NCI-H146 (cell line): ENCODE measurements at regions not wholly inside any gene's neighbourhood (a gene's known extent, or its start where the extent isn't known, plus 50 kb on each side); places are given as distances from the start of the nearest gene placed in this dataset.
"Not testable (repeated sequence)": the region's sequence is repeated elsewhere in the genome, so short reads cannot be mapped to it uniquely, and the experiment has no call there.

ENCODE experiments used
- DNase-seq: peaks from one replicate; lab custom pipeline; 2025; lab: John Stamatoyannopoulos, UW

- no peak for DNase-seq
Measured at GRCh38 chr11:39809833-39810232, 1649.6 kb downstream of the LRRC4C start.

DNA sequence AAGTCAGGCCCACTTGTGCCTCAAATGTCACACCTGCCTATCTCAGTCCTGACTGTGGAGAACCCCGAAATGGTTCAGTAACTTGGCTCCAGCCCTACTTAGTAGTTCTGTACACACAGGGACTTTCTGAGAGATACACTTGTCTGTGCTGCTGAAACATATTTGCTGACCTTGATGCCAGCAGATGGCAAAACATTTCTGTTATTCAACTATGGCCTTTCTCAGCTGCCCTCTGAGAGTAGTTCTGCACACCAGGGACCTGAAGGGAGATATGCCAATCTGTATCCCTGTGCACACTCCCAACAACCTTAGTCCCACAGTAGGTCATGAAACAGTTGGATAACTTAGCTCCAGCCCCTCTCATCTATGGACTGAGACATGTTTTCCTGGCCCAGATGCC lies 1651.5 kb downstream of the LRRC4C start:
- no peak for DNase-seq

GRCh38 chr11:39806652-39807051 lies 1652.8 kb downstream of the LRRC4C start:
- no peak for DNase-seq

- no peak for DNase-seq
Measured at GRCh38 chr11:39804271-39804670, 1655.2 kb downstream of the LRRC4C start.

DNA sequence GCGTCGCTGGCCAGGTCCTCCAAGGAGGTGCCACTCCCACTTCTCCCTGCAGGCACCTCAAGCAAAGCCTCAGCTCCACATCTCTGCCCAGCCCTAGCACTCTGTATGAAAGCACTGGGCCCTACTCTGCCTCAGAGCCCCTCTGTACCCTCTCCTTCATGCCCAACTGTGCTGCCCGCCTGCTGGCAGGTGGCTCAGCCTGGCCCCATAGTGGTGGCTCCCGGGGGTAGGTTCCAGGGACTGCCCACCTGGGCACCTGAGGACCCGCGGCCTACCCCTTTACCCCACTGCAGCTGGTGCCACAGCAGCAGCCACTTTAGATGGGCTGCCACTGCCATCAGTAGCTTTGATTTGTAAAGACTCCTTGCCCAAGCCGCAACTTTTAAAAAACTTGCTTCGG lies 1672.8 kb downstream of the LRRC4C start:
- no peak for DNase-seq

- no peak for DNase-seq
Measured at GRCh38 chr11:39786281-39786680, 1673.2 kb downstream of the LRRC4C start.

DNA sequence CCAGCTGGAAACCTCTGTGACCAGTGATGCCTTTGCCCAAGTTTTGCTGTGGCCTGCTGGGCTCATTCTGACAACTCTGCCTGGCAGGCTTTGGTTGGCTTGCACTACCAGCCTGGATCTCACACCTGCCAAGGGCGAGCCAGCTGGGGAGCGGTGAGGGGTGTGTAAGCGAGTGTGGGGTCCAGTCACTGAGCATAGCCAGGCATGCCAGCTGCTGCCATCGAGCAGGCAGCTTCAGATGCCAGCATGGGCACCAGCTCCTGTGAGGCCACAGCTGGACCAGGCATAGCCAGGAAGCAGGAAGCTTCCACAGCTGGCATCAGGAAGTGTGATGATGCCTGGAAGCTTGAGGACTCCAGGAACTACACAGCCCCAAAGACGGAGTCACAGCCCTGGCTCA lies 1674.6 kb downstream of the LRRC4C start:
- DNase-seq = no peak

DNA sequence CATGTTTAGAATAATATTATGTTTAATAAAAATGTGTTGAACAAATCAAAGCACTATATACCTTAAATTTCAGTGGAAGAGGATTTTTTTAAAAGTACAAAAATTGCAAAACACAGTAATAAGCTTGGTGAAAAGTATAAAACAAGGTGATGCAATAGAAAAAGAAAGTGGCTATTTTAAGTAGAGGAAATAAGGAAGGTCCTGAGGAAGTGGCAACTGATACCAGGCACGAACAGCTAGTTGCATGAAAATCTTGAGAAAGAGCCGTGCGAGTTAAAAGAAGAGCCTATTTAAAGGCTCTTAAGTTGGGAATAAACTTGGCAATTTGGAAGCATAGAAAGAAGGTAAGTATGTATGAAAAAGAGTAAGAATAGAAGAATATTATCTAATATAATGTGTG lies 1679.3 kb downstream of the LRRC4C start:
- DNase-seq = no peak

DNA sequence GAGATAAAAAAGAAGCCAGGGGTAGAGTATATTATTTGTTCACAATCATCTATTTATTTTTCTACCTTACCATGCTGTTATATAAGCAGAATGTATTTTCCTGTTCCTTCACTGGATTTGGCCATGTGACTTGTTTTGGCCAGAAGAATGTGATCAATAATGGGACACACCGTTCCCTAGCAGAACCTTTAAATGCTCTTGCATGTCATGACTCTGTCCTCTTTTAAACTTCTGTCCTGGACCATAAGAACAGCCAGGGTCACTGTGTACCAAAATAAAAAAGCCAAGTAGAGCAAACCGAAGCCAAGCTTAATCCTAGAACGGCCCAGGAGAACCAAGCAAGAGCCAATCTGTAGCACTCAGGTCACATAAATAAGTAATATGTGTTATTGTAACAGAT lies 1682.4 kb downstream of the LRRC4C start:
- no peak for DNase-seq

DNA sequence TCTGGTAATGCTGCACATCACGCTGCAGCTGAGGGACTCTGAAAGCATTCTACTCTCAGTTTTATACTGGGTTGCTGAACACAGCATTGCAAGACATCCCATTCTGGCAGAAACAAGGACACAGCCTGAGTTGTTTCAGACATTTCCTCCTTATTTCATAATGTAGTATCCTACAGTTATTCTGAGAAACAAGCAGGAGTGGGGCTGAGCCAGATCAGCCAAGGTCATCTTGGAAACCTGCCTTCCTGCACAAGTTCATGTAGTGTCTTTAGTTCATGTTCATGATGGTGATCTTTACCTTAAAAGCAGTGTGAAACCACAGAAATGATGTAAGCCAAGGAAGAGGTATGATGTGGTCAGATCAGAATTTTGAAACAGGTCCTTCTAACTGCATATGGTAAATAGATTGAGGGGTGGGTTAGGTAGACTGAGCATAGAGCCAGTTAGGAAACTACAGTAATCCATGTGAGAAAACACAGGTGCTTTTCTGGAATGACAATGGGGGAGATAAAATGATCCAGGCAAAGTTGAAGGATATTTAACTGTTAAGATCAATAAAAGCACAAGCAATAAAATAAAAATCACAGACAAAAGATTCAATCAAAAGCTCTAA lies 1686.8 kb downstream of the LRRC4C start:
- no peak for DNase-seq

DNA sequence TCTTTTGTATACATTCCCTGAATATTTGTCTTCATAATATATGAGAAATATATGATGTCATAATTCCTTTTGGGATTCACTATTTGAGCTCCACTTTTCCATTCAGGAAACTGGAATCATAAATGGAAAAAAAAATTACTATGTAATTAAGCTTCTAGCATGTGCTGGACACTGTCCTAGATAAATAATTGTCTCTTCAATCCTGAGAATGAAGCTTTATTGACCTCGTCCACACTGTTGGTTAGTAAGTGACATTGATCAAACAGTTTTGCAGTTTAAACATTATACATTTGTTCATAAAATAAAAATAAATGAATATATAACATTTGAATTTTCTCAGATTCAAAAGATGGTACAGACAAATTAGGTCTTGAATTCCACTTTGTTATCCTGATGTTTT lies 1691.2 kb downstream of the LRRC4C start:
- no peak for DNase-seq

DNA sequence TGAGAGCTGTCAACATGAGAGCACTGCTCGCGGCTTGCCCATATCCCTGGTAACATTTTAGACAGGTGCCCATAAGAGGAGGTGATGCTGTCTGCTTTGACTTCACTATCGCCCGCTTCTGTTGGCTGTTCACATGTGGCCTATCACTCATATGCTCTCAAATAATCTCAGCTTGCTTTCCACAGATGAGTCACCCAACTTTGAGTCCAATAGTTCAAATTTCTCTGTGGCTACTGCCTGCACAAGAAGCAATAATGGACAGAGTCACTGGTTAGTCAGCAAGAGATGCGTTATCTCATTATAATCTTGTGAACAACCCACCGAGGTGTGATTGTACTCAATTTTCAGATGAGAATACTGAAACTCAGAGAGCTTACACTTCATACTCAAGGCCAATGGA lies 1714.1 kb downstream of the LRRC4C start:
- DNase-seq = no peak

GRCh38 chr11:39741066-39741465 lies 1718.4 kb downstream of the LRRC4C start:
- DNase-seq = no peak

GRCh38 chr11:39736351-39736750 lies 1723.1 kb downstream of the LRRC4C start:
- DNase-seq = not testable (repeated sequence)

DNA sequence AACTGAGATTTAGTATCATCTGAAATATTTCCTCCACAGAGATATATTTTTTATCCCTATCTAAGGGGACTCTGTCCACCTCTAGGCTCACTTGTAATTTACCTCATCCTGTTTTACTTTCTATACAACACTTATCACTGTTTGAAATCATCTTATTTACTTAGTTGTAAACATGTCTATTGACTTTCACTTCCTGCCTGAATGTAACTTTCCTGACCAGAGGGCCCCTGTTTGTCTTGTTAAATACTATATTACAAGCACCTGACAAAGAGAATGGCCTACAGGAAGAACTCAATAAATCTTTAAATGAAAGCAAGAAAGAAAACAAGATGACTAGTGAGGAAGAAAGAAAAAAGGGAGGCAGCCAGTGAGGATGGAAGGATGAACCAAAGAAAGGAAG lies 1727.5 kb downstream of the LRRC4C start:
- DNase-seq = peak; percentile 23

GRCh38 chr11:39725081-39725480 lies 1734.4 kb downstream of the LRRC4C start:
- no peak for DNase-seq

GRCh38 chr11:39724404-39724803 lies 1735.0 kb downstream of the LRRC4C start:
- no peak for DNase-seq

- no peak for DNase-seq
Measured at GRCh38 chr11:39712581-39712980, 1746.9 kb downstream of the LRRC4C start.

GRCh38 chr11:39690856-39691255 lies 1768.6 kb downstream of the LRRC4C start:
- DNase-seq = no peak

GRCh38 chr11:39683951-39684554 lies 1775.4 kb downstream of the LRRC4C start:
- no peak for DNase-seq

DNA sequence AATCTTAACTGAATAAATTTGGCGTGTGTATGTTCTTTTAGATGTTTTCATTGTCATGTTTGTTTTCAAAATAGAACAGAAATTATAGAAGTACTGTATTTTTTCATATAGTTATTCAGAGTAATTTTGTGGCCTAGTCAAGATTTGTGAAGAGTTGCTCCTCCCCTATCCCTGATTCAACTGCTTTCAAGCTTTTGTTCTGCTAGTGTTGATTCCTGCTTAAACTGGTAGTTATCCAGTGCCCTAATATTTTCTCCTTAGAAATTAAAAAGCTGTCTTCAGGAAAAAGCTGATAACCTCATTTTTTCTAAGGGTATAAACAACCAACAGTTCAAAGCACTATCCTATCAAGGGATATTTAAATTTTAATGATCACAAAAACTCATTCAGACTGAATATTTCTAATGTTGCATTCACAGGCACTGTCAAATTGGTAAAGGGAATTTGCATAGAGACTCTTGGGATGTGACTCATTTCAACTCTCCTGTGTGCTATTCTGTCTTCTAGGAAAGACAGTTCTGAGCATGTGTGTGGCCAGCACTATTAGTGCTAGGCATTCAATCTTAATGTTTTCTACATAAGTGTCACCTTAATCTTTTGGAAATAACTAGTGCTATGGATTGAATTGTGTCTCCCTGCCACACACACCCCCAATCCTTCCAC lies 1776.0 kb downstream of the LRRC4C start:
- no peak for DNase-seq

DNA sequence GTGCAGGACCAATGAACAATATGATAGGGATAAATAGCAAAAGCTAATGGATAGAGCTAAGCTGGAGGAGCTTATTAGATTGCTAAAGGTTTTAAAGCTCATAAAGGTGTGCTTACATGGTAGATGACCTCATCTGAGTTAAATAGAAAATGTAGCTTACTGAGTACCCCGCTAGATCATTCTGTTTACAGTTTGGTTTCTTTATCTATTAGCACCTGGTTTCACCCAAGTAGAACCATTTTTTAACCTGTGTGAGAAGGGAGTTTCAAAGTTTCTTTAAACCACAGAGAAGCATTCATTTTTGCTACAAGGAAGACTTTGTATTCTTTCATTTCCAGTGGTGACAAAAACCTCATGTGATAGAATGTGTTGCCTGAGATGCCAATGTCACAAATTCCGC lies 1778.0 kb downstream of the LRRC4C start:
- DNase-seq = no peak

- no peak for DNase-seq
Measured at GRCh38 chr11:39678996-39679395, 1780.5 kb downstream of the LRRC4C start.

GRCh38 chr11:39675171-39675570 lies 1784.3 kb downstream of the LRRC4C start:
- no peak for DNase-seq
